ENCODE measurements at regions not wholly inside any gene's neighbourhood (a gene's known extent, or its start where the extent isn't known, plus 50 kb on each side); places are given as distances from the start of the nearest gene placed in this dataset.

GRCh38 chr1:98437011-98437410 lies 224.5 kb upstream of the SNX7 start:
- DNase-seq (ENCODE audit: low spot score), result no peak
- in situ Hi-C loops (cut with HindIII; ENCODE audit: low sequenced_read_pairs), result no loop called here

- in situ Hi-C loops (cut with HindIII; ENCODE audit: low sequenced_read_pairs), result no loop called here
- no peak for DNase-seq (ENCODE audit: low spot score)
These were observed 231.5 kb upstream of the SNX7 start for GRCh38 chr1:98429965-98430443.

- no peak for DNase-seq (ENCODE audit: low spot score)
- in situ Hi-C loops (cut with HindIII; ENCODE audit: low sequenced_read_pairs), result no loop called here
These were observed 232.7 kb upstream of the SNX7 start for GRCh38 chr1:98428864-98429263.

GRCh38 chr1:98427664-98428063 lies 233.9 kb upstream of the SNX7 start:
- no peak for DNase-seq (ENCODE audit: low spot score)
- in situ Hi-C loops (cut with HindIII; ENCODE audit: low sequenced_read_pairs), result no loop called here

GRCh38 chr1:98426092-98426491 lies 235.4 kb upstream of the SNX7 start:
- in situ Hi-C loops (cut with HindIII; ENCODE audit: low sequenced_read_pairs), result no loop called here
- DNase-seq (ENCODE audit: low spot score), result no peak

- in situ Hi-C loops (cut with HindIII; ENCODE audit: low sequenced_read_pairs), result no loop called here
- DNase-seq (ENCODE audit: low spot score), result no peak
These were observed 238.7 kb upstream of the SNX7 start for GRCh38 chr1:98422816-98423215.

GRCh38 chr1:98421085-98421435 lies 240.5 kb upstream of the SNX7 start:
- DNase-seq (ENCODE audit: low spot score), result no peak
- in situ Hi-C loops (cut with HindIII; ENCODE audit: low sequenced_read_pairs), result no loop called here

GRCh38 chr1:98420376-98421084 lies 241.0 kb upstream of the SNX7 start:
- DNase-seq (ENCODE audit: low spot score), result no peak
- in situ Hi-C loops (cut with HindIII; ENCODE audit: low sequenced_read_pairs), result no loop called here

GRCh38 chr1:98417820-98418219 lies 243.7 kb upstream of the SNX7 start:
- DNase-seq (ENCODE audit: low spot score), result no peak
- in situ Hi-C loops (cut with HindIII; ENCODE audit: low sequenced_read_pairs), result no loop called here

GRCh38 chr1:98410082-98410481 lies 251.4 kb upstream of the SNX7 start:
- DNase-seq (ENCODE audit: low spot score), result no peak
- in situ Hi-C loops (cut with HindIII; ENCODE audit: low sequenced_read_pairs), result no loop called here

- in situ Hi-C loops (cut with HindIII; ENCODE audit: low sequenced_read_pairs), result no loop called here
- no peak for DNase-seq (ENCODE audit: low spot score)
These were observed 255.0 kb upstream of the SNX7 start for GRCh38 chr1:98406352-98407088.

GRCh38 chr1:98405581-98406074 lies 255.9 kb upstream of the SNX7 start:
- in situ Hi-C loops (cut with HindIII; ENCODE audit: low sequenced_read_pairs), result no loop called here
- no peak for DNase-seq (ENCODE audit: low spot score)

GRCh38 chr1:98404866-98405265 lies 256.7 kb upstream of the SNX7 start:
- in situ Hi-C loops (cut with HindIII; ENCODE audit: low sequenced_read_pairs), result no loop called here
- no peak for DNase-seq (ENCODE audit: low spot score)

GRCh38 chr1:98403963-98404480 lies 257.5 kb upstream of the SNX7 start:
- DNase-seq (ENCODE audit: low spot score), result no peak
- in situ Hi-C loops (cut with HindIII; ENCODE audit: low sequenced_read_pairs), result no loop called here

- no peak for DNase-seq (ENCODE audit: low spot score)
- in situ Hi-C loops (cut with HindIII; ENCODE audit: low sequenced_read_pairs), result no loop called here
These were observed 258.7 kb upstream of the SNX7 start for GRCh38 chr1:98402860-98403259.

- no peak for DNase-seq (ENCODE audit: low spot score)
- in situ Hi-C loops (cut with HindIII; ENCODE audit: low sequenced_read_pairs), result no loop called here
These were observed 261.1 kb upstream of the SNX7 start for GRCh38 chr1:98400446-98400845.

GRCh38 chr1:98399218-98399617 lies 262.3 kb upstream of the SNX7 start:
- no peak for DNase-seq (ENCODE audit: low spot score)
- in situ Hi-C loops (cut with HindIII; ENCODE audit: low sequenced_read_pairs), result no loop called here

GRCh38 chr1:98398649-98399048 lies 262.9 kb upstream of the SNX7 start:
- in situ Hi-C loops (cut with HindIII; ENCODE audit: low sequenced_read_pairs), result no loop called here
- no peak for DNase-seq (ENCODE audit: low spot score)

- in situ Hi-C loops (cut with HindIII; ENCODE audit: low sequenced_read_pairs), result no loop called here
- no peak for DNase-seq (ENCODE audit: low spot score)
These were observed 263.4 kb upstream of the SNX7 start for GRCh38 chr1:98398092-98398491.

GRCh38 chr1:98393719-98394118 lies 267.8 kb upstream of the SNX7 start:
- DNase-seq (ENCODE audit: low spot score), result no peak
- in situ Hi-C loops (cut with HindIII; ENCODE audit: low sequenced_read_pairs), result no loop called here

GRCh38 chr1:98391175-98391574 lies 270.3 kb upstream of the SNX7 start:
- in situ Hi-C loops (cut with HindIII; ENCODE audit: low sequenced_read_pairs), result no loop called here
- no peak for DNase-seq (ENCODE audit: low spot score)
